ENCODE measurements at regions not wholly inside any gene's neighbourhood (a gene's known extent, or its start where the extent isn't known, plus 50 kb on each side); places are given as distances from the start of the nearest gene placed in this dataset.
"Not testable (repeated sequence)": the region's sequence is repeated elsewhere in the genome, so short reads cannot be mapped to it uniquely, and the experiment has no call there.

- TF ChIP-seq EZH2phosphoT487 (IDR thresholded peaks at IDR 0.05; ENCODE audit: low read depth) (no peak), CTCF (IDR thresholded peaks at IDR 0.05; ENCODE audit: low read depth, low read length) (no peak)
These were observed 104.5 kb downstream of the URB2 start for GRCh38 chr1:229730573-229730972.

GRCh38 chr1:229732061-229732460 lies 106.0 kb downstream of the URB2 start:
- H3K79me2 ChIP-seq (ENCODE audit: low read length), result no peaks in the 10 kb centered on the region
- TF ChIP-seq EZH2phosphoT487 (IDR thresholded peaks at IDR 0.05; ENCODE audit: low read depth), result no peak
- TF ChIP-seq CTCF (IDR thresholded peaks at IDR 0.05; ENCODE audit: low read depth, low read length), result no peak
- H3K4me1 ChIP-seq (ENCODE audit: low read length), result no peaks in the 10 kb centered on the region
- no peak overlapping the region for H2AFZ ChIP-seq (ENCODE audit: low read depth, low read length)
- H4K20me1 ChIP-seq (ENCODE audit: insufficient read depth, low read length), result no peaks in the 10 kb centered on the region
- H3K27ac ChIP-seq (ENCODE audit: low read length), result no peak overlapping the region
- peaks cover 29% of the 10 kb centered on the region for H3K27me3 ChIP-seq (ENCODE audit: low read depth, low read length)
- no peak overlapping the region for H3K4me3 ChIP-seq (ENCODE audit: low read length)
- no peak overlapping the region for H3K4me2 ChIP-seq (ENCODE audit: low read length)
- no peaks in the 10 kb centered on the region for H3K36me3 ChIP-seq (replicated peaks; ENCODE audit: low read depth, low read length)
- peaks cover 3% of the 10 kb centered on the region for H3K9me3 ChIP-seq (ENCODE audit: insufficient read depth, low read length)
- no peak overlapping the region for H3K9ac ChIP-seq (ENCODE audit: low read length)

More at GRCh38 chr1:229730573-229730972, 104.5 kb downstream of the URB2 start:
- Histone ChIP-seq H2AFZ (ENCODE audit: low read depth, low read length) (no peak overlapping the region), H3K27ac (ENCODE audit: low read length) (no peak overlapping the region), H3K4me1 (ENCODE audit: low read length) (no peaks in the 10 kb centered on the region), H3K4me2 (ENCODE audit: low read length) (no peak overlapping the region), H3K27me3 (ENCODE audit: low read depth, low read length) (peaks cover 29% of the 10 kb centered on the region), H4K20me1 (ENCODE audit: insufficient read depth, low read length) (no peaks in the 10 kb centered on the region), H3K36me3 (replicated peaks; ENCODE audit: low read depth, low read length) (no peaks in the 10 kb centered on the region), H3K4me3 (ENCODE audit: low read length) (no peak overlapping the region), H3K9ac (ENCODE audit: low read length) (no peak overlapping the region), H3K9me3 (ENCODE audit: insufficient read depth, low read length) (no peaks in the 10 kb centered on the region), H3K79me2 (ENCODE audit: low read length) (no peaks in the 10 kb centered on the region)

- H3K9me3 ChIP-seq (ENCODE audit: insufficient read depth, low read length), result peaks cover 11% of the 10 kb centered on the region
- H3K27me3 ChIP-seq (ENCODE audit: low read depth, low read length), result peaks cover 24% of the 10 kb centered on the region
- no peaks in the 10 kb centered on the region for H4K20me1 ChIP-seq (ENCODE audit: insufficient read depth, low read length)
- no peak overlapping the region for H2AFZ ChIP-seq (ENCODE audit: low read depth, low read length)
- H3K4me3 ChIP-seq (ENCODE audit: low read length), result no peak overlapping the region
- TF ChIP-seq EZH2phosphoT487 (IDR thresholded peaks at IDR 0.05; ENCODE audit: low read depth) (no peak), CTCF (IDR thresholded peaks at IDR 0.05; ENCODE audit: low read depth, low read length) (no peak)
- no peaks in the 10 kb centered on the region for H3K4me1 ChIP-seq (ENCODE audit: low read length)
- H3K4me2 ChIP-seq (ENCODE audit: low read length), result no peak overlapping the region
- H3K36me3 ChIP-seq (replicated peaks; ENCODE audit: low read depth, low read length), result no peaks in the 10 kb centered on the region
- H3K9ac ChIP-seq (ENCODE audit: low read length), result no peak overlapping the region
- no peaks in the 10 kb centered on the region for H3K79me2 ChIP-seq (ENCODE audit: low read length)
- H3K27ac ChIP-seq (ENCODE audit: low read length), result no peak overlapping the region
These were observed 110.3 kb downstream of the URB2 start for GRCh38 chr1:229736376-229736775.

GRCh38 chr1:229742614-229743013 lies 116.6 kb downstream of the URB2 start:
- H3K4me1 ChIP-seq (ENCODE audit: low read length); H3K27ac ChIP-seq (ENCODE audit: low read length): not testable (repeated sequence)

GRCh38 chr1:229749992-229750391 lies 123.9 kb downstream of the URB2 start:
- TF ChIP-seq EZH2phosphoT487 (IDR thresholded peaks at IDR 0.05; ENCODE audit: low read depth), result no peak
- no peak for TF ChIP-seq CTCF (IDR thresholded peaks at IDR 0.05; ENCODE audit: low read depth, low read length)
- Histone ChIP-seq H3K4me1 (ENCODE audit: low read length) (no peaks in the 10 kb centered on the region), H3K79me2 (ENCODE audit: low read length) (no peaks in the 10 kb centered on the region), H3K9me3 (ENCODE audit: insufficient read depth, low read length) (no peaks in the 10 kb centered on the region), H3K4me2 (ENCODE audit: low read length) (no peak overlapping the region), H3K9ac (ENCODE audit: low read length) (no peak overlapping the region), H3K27me3 (ENCODE audit: low read depth, low read length) (peaks cover 9% of the 10 kb centered on the region), H3K36me3 (replicated peaks; ENCODE audit: low read depth, low read length) (no peaks in the 10 kb centered on the region), H3K27ac (ENCODE audit: low read length) (no peak overlapping the region), H3K4me3 (ENCODE audit: low read length) (no peak overlapping the region), H4K20me1 (ENCODE audit: insufficient read depth, low read length) (no peaks in the 10 kb centered on the region), H2AFZ (ENCODE audit: low read depth, low read length) (no peak overlapping the region)

More at GRCh38 chr1:229742614-229743013, 116.6 kb downstream of the URB2 start:
- H2AFZ ChIP-seq (ENCODE audit: low read depth, low read length); H3K9ac ChIP-seq (ENCODE audit: low read length); H3K79me2 ChIP-seq (ENCODE audit: low read length); H3K36me3 ChIP-seq (replicated peaks; ENCODE audit: low read depth, low read length); H4K20me1 ChIP-seq (ENCODE audit: insufficient read depth, low read length); H3K4me2 ChIP-seq (ENCODE audit: low read length); H3K4me3 ChIP-seq (ENCODE audit: low read length): not testable (repeated sequence)
- Histone ChIP-seq H3K27me3 (ENCODE audit: low read depth, low read length) (peaks cover 18% of the 10 kb centered on the region), H3K9me3 (ENCODE audit: insufficient read depth, low read length) (peaks cover 12% of the 10 kb centered on the region; the same call in 1 of the 2 replicates)

All from OCI-LY3 (cell line).